ENCODE measurements at regions not wholly inside any gene's neighbourhood (a gene's known extent, or its start where the extent isn't known, plus 50 kb on each side); places are given as distances from the start of the nearest gene placed in this dataset.

- TF ChIP-seq ZNF263 (CRISPR knock-in tag; IDR thresholded peaks at IDR 0.05) (no peak), NKX3-1 (CRISPR knock-in tag; IDR thresholded peaks at IDR 0.05) (no peak), GATA4 (IDR thresholded peaks at IDR 0.05; ENCODE audit: borderline replicate concordance, low read depth) (peak; percentile 81), HOMEZ (CRISPR knock-in tag; IDR thresholded peaks at IDR 0.05; ENCODE audit: low read depth) (peak; percentile 71), ZNF44 (CRISPR knock-in tag; IDR thresholded peaks at IDR 0.05) (no peak), NFIB (CRISPR knock-in tag; IDR thresholded peaks at IDR 0.05; ENCODE audit: borderline replicate concordance) (no peak), MEIS2 (CRISPR knock-in tag; IDR thresholded peaks at IDR 0.05) (peak; percentile 73; the same call in 1 of the 2 replicates), ZSCAN22 (CRISPR knock-in tag; IDR thresholded peaks at IDR 0.05) (no peak), GMEB1 (CRISPR knock-in tag; IDR thresholded peaks at IDR 0.05; ENCODE audit: borderline replicate concordance) (no peak), GABPB1 (CRISPR knock-in tag; IDR thresholded peaks at IDR 0.05) (peak; percentile 22; the same call in 1 of the 2 replicates), ZNF569 (CRISPR knock-in tag; IDR thresholded peaks at IDR 0.05; ENCODE audit: borderline replicate concordance) (no peak), KDM5A (IDR thresholded peaks at IDR 0.05; ENCODE audit: borderline replicate concordance, low read length) (no peak), KDM2A (CRISPR knock-in tag; IDR thresholded peaks at IDR 0.05; ENCODE audit: borderline replicate concordance, low read depth) (no peak), ZNF430 (CRISPR knock-in tag; IDR thresholded peaks at IDR 0.05) (peak; percentile 68; the same call in 1 of the 2 replicates), IKZF4 (CRISPR knock-in tag; IDR thresholded peaks at IDR 0.05; ENCODE audit: borderline replicate concordance, low read depth, not compliant biosample characterization) (no peak), ZNF280B (CRISPR knock-in tag; IDR thresholded peaks at IDR 0.05; ENCODE audit: borderline replicate concordance) (no peak), RFXANK (CRISPR knock-in tag; IDR thresholded peaks at IDR 0.05) (no peak), ZBTB34 (CRISPR knock-in tag; IDR thresholded peaks at IDR 0.05) (peak; percentile 78; the same call in 1 of the 2 replicates), SRSF4 (IDR thresholded peaks at IDR 0.05; ENCODE audit: low read depth, low read length, poor library complexity, severe bottlenecking) (no peak)
Measured at GRCh38 chr17:30588798-30589247, 111.6 kb downstream of the GOSR1 start (continued).
